Neutrophil (primary cell): ENCODE measurements at regions not wholly inside any gene's neighbourhood (a gene's known extent, or its start where the extent isn't known, plus 50 kb on each side); places are given as distances from the start of the nearest gene placed in this dataset.

ENCODE experiments used
- H3K27ac ChIP-seq: fragments of 200-600 bp; sonication (generic); 2 replicates; pipeline ENCODE4 v1.5.1; 2016; ENCODE audit warnings: mild to moderate bottlenecking, moderate library complexity
- H3K27me3 ChIP-seq: fragments of 200-600 bp; sonication (generic); 2 replicates; pipeline ENCODE4 v1.6.0; 2016; ENCODE audit warnings: mild to moderate bottlenecking
- H3K36me3 ChIP-seq: fragments of 200-600 bp; sonication (generic); 2 replicates; pipeline ENCODE4 v1.5.1; 2017
- H3K4me1 ChIP-seq, 2 experiments: fragments of 200-600 bp in 1 of 2; sonication (generic) in 1 of 2; 1 replicate in 1 of 2; 2 replicates in 1 of 2; pipeline versions ENCODE4 v1.5.1 to v1.6.1; 2013 to 2016; ENCODE audit warnings: low read depth in 1 of 2, low read length in 1 of 2, mild to moderate bottlenecking in 1 of 2, moderate library complexity in 1 of 2; ENCODE audit not compliant: control insufficient read depth in 1 of 2, insufficient read depth in 1 of 2
- H3K4me3 ChIP-seq, 2 experiments: fragments of 200-600 bp in 1 of 2; sonication (generic) in 1 of 2; 1 replicate in 1 of 2; 2 replicates in 1 of 2; pipeline ENCODE4 v1.5.1; 2013 to 2016; ENCODE audit warnings: low read depth in 1 of 2, low read length in 1 of 2, mild to moderate bottlenecking in 1 of 2, moderate library complexity in 1 of 2
- H3K9me3 ChIP-seq: fragments of 200-600 bp; sonication (generic); 2 replicates; pipeline ENCODE4 v1.5.1; 2016
- CTCF ChIP-seq: fragments of 200-600 bp; sonication (generic); IDR thresholded peaks from 2 replicates; pipeline ENCODE4 v1.5.1; 2016; ENCODE audit warnings: antibody characterized with exemption

GRCh38 chr4:106659371-106659770 lies 290.8 kb upstream of the GIMD1 start:
- H3K4me3 ChIP-seq = no peak overlapping the region
- no peaks in the 10 kb centered on the region for H3K27me3 ChIP-seq
- peaks cover 5% of the 10 kb centered on the region in 2 experiments for H3K4me1 ChIP-seq
- TF ChIP-seq CTCF = no peak
- no peaks in the 10 kb centered on the region for H3K9me3 ChIP-seq
- no peaks in the 10 kb centered on the region for H3K36me3 ChIP-seq
- H3K27ac ChIP-seq = no peak overlapping the region

- Histone ChIP-seq H3K9me3 (no peaks in the 10 kb centered on the region), H3K36me3 (no peaks in the 10 kb centered on the region), H3K27me3 (no peaks in the 10 kb centered on the region), H3K27ac (no peak overlapping the region), H3K4me3 (no peak overlapping the region), H3K4me1 (no peaks in the 10 kb centered on the region)
- TF ChIP-seq CTCF = no peak
Observed at GRCh38 chr4:106652095-106652494, 283.5 kb upstream of the GIMD1 start.

- Histone ChIP-seq H3K27me3 (no peaks in the 10 kb centered on the region), H3K27ac (no peak overlapping the region), H3K4me1 (no peaks in the 10 kb centered on the region), H3K9me3 (no peaks in the 10 kb centered on the region), H3K4me3 (no peak overlapping the region), H3K36me3 (no peaks in the 10 kb centered on the region)
- no peak for TF ChIP-seq CTCF
Observed at GRCh38 chr4:106650701-106651100, 282.1 kb upstream of the GIMD1 start.

GRCh38 chr4:106647451-106647850 lies 278.9 kb upstream of the GIMD1 start:
- Histone ChIP-seq H3K9me3 (no peaks in the 10 kb centered on the region), H3K4me1 (no peaks in the 10 kb centered on the region), H3K27me3 (no peaks in the 10 kb centered on the region), H3K4me3 (no peak overlapping the region), H3K27ac (no peak overlapping the region), H3K36me3 (no peaks in the 10 kb centered on the region)
- TF ChIP-seq CTCF = no peak

- TF ChIP-seq CTCF = no peak
- H3K27me3 ChIP-seq = no peaks in the 10 kb centered on the region
- no peak overlapping the region for H3K27ac ChIP-seq
- no peaks in the 10 kb centered on the region for H3K36me3 ChIP-seq
- H3K4me3 ChIP-seq = no peak overlapping the region
- no peaks in the 10 kb centered on the region for H3K9me3 ChIP-seq
- no peaks in the 10 kb centered on the region for H3K4me1 ChIP-seq
Observed at GRCh38 chr4:106629268-106629625, 260.7 kb upstream of the GIMD1 start.
